Choroid plexus epithelial cell (primary cell): ENCODE measurements at regions not wholly inside any gene's neighbourhood (a gene's known extent, or its start where the extent isn't known, plus 50 kb on each side); places are given as distances from the start of the nearest gene placed in this dataset.

ENCODE experiments used
- DNase-seq: peaks from one replicate; pipeline ENCODE4 v3.0.0-alpha.2; 2010; ENCODE audit warnings: low read depth
- H3K4me3 ChIP-seq: 2 replicates; pipeline ENCODE4 v1.5.1; 2011; ENCODE audit warnings: low read depth, mild to moderate bottlenecking, control low read depth, low read length, moderate library complexity
- CTCF ChIP-seq: conservative IDR thresholded peaks from 2 replicates; pipeline ENCODE4 v1.5.1; 2011; ENCODE audit warnings: low read depth, mild to moderate bottlenecking, control low read depth, inconsistent platforms, low read length, moderate library complexity

- no peak for DNase-seq
- TF ChIP-seq CTCF, result no peak
- no peak overlapping the region for H3K4me3 ChIP-seq
These were observed 206.3 kb upstream of the FOXF1 start for GRCh38 chr16:86303787-86304678.

- no peak for DNase-seq
- H3K4me3 ChIP-seq, result no peak overlapping the region
- TF ChIP-seq CTCF, result no peak
These were observed 205.5 kb upstream of the FOXF1 start for GRCh38 chr16:86304868-86305267.

DNA sequence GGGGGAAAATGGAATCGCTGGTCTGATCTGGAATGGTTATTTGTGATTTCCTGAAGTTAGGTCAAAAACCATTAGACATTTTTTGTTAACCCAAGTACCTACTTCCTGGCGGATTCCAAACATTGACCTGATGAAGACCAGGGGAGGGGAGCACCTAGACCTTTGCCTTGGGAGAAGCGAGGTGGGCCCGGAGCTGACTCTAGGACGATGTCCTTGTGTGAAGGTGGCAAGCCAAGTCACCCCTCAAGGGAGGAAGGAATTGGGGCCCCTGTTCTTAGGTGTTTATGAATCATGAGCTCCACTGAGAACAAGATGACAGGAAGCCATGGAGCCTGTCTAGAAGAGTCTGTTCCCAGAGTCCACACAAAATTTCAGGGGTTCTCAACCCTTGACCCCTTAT, 204.9 kb upstream of the FOXF1 start:
- TF ChIP-seq CTCF, result no peak
- H3K4me3 ChIP-seq, result no peak overlapping the region
- DNase-seq, result no peak

DNA sequence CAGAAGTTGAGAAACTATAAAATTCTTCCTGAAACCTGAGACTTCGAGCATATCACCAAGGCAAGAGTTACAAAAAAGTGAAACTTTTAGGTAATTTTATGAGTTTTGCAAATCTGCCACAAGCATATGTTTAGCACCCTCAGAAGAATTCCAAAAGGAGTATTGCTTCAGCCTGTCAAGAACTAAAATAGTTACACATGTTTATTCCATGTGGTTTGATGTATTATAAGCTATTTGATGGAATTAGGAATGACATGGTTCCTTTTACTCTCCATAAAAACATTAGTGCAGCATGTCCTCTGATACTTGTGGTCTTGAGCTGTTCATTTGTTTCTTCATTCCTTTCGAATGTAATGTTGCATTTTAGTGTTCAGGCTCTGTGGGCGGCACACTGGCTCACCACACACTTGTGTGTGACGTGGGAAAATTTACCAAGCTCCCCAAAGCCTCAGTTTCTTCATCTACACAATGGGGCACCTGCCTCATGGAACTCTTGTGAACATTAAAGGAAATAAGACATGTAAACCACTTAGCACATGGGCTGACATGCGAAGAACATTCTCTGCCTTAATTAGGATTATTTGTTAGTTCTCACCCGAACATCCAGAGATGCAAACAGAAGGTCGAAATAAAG, 204.2 kb upstream of the FOXF1 start:
- TF ChIP-seq CTCF, result no peak
- H3K4me3 ChIP-seq, result no peak overlapping the region
- DNase-seq, result peak; percentile 59

GRCh38 chr16:86306811-86307513, 203.4 kb upstream of the FOXF1 start:
- no peak for TF ChIP-seq CTCF
- no peak overlapping the region for H3K4me3 ChIP-seq
- peak; percentile 91 for DNase-seq

GRCh38 chr16:86307514-86307903, 202.8 kb upstream of the FOXF1 start:
- DNase-seq, result no peak
- no peak for TF ChIP-seq CTCF
- H3K4me3 ChIP-seq, result no peak overlapping the region
